ENCODE measurements at regions not wholly inside any gene's neighbourhood (a gene's known extent, or its start where the extent isn't known, plus 50 kb on each side); places are given as distances from the start of the nearest gene placed in this dataset.

DNA sequence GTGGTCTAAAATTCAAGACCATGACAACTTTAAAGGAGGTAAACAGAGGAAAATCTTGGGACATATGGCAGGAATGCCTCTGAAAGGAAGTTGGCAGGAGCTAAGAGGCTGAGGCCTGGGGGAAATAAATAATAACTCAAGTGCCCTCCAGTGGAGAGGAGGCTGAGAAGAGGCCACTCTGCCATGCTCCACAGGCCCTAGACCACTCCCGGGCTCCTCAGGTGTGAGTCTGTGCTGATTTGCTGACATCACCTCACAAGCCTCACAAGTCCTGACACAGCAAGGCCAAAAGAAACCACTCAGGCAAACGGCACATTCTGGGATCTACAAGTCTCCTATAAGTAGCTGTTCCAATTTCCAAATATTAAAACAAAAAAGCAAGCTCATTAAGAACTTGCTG, 91.0 kb upstream of the RIPOR2 start:
- Histone ChIP-seq H4K20me1 (ENCODE audit: control insufficient read depth, extremely low read depth, insufficient read depth, low read length) (no peaks in the 10 kb centered on the region), H3K36me3 (ENCODE audit: control insufficient read depth, insufficient read depth, low read length) (no peaks in the 10 kb centered on the region), H3K4me2 (ENCODE audit: extremely low read depth, insufficient read depth, low read length) (no peak overlapping the region), H3K4me3 (replicated peaks in 1 of 4; ENCODE audit: control extremely low read depth in 1 of 4, insufficient read depth in 1 of 4, low read depth in 3 of 4, low read length in 4 of 4) (no peak overlapping the region), H3K9ac (ENCODE audit: insufficient read depth, low read length) (no peak overlapping the region), H3K27ac (ENCODE audit: insufficient read depth, low read length) (no peak overlapping the region), H3K4me1 (ENCODE audit: control insufficient read depth, extremely low read depth, insufficient read depth, low read length) (no peaks in the 10 kb centered on the region), H3K27me3 (ENCODE audit: control insufficient read depth, insufficient read depth, low read length) (no peaks in the 10 kb centered on the region), H3K79me2 (ENCODE audit: control insufficient read depth, insufficient read depth, low read length) (no peaks in the 10 kb centered on the region), H3K9me3 (ENCODE audit: control insufficient read depth, insufficient read depth, low read depth, low read length) (no peaks in the 10 kb centered on the region), H2AFZ (ENCODE audit: low read length) (no peak overlapping the region)
- DNase-seq (ENCODE audit: low read depth in 2 of 2) = no peak
- no peak for TF ChIP-seq EZH2 (IDR thresholded peaks at IDR 0.05; ENCODE audit: low read length, missing control alignments)
- TF ChIP-seq, protein P1, sequence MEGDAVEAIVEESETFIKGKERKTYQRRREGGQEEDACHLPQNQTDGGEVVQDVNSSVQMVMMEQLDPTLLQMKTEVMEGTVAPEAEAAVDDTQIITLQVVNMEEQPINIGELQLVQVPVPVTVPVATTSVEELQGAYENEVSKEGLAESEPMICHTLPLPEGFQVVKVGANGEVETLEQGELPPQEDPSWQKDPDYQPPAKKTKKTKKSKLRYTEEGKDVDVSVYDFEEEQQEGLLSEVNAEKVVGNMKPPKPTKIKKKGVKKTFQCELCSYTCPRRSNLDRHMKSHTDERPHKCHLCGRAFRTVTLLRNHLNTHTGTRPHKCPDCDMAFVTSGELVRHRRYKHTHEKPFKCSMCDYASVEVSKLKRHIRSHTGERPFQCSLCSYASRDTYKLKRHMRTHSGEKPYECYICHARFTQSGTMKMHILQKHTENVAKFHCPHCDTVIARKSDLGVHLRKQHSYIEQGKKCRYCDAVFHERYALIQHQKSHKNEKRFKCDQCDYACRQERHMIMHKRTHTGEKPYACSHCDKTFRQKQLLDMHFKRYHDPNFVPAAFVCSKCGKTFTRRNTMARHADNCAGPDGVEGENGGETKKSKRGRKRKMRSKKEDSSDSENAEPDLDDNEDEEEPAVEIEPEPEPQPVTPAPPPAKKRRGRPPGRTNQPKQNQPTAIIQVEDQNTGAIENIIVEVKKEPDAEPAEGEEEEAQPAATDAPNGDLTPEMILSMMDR (conservative IDR thresholded peaks at IDR 0.05 in 1 of 2, IDR thresholded peaks at IDR 0.05 in 1 of 2; ENCODE audit: low read depth in 1 of 2, low read length in 2 of 2) = no peak

DNA sequence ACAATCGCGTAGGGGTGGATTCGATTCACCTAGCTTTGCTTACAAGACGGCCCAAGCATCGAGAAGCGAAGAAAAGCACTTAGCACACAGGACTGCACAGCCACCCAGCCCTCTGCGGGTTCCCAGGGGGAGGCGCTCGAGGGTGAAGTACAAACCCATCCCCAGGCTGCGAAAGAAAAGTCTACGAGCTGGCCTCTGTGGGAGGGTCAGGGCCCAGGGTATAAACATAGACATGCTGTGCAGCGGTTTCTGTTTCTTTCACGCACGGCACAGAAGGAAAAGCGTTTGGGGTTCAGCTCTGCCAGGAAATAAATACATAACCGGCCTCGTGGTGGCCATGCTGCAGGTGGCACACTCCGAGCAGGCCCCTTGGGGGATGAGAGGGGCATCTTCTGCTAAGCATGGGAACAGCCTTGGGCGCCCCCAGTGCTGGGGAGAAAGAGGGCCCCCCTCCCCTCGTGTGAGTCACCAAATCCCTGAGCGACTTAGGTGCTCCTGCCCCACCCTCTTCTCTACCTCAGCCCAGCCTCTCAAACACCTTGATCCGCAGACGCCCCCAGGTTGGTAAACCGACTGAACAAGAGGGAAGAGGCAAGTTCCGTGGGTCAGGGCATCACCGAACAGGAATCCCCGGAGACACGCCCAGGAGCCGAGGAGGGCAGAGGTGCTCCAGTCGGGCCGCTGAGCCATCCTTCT, 91.6 kb upstream of the RIPOR2 start:
- Histone ChIP-seq H4K20me1 (ENCODE audit: control insufficient read depth, extremely low read depth, insufficient read depth, low read length) (no peaks in the 10 kb centered on the region), H3K79me2 (ENCODE audit: control insufficient read depth, insufficient read depth, low read length) (no peaks in the 10 kb centered on the region), H3K27me3 (ENCODE audit: control insufficient read depth, insufficient read depth, low read length) (no peaks in the 10 kb centered on the region), H3K4me1 (ENCODE audit: control insufficient read depth, extremely low read depth, insufficient read depth, low read length) (no peaks in the 10 kb centered on the region), H3K9ac (ENCODE audit: insufficient read depth, low read length) (no peak overlapping the region), H2AFZ (ENCODE audit: low read length) (no peak overlapping the region), H3K27ac (ENCODE audit: insufficient read depth, low read length) (no peak overlapping the region), H3K4me2 (ENCODE audit: extremely low read depth, insufficient read depth, low read length) (no peak overlapping the region), H3K36me3 (ENCODE audit: control insufficient read depth, insufficient read depth, low read length) (no peaks in the 10 kb centered on the region), H3K9me3 (ENCODE audit: control insufficient read depth, insufficient read depth, low read depth, low read length) (no peaks in the 10 kb centered on the region), H3K4me3 (replicated peaks in 1 of 4; ENCODE audit: control extremely low read depth in 1 of 4, insufficient read depth in 1 of 4, low read depth in 3 of 4, low read length in 4 of 4) (no peak overlapping the region)
- TF ChIP-seq, protein P1 (conservative IDR thresholded peaks at IDR 0.05 in 1 of 2, IDR thresholded peaks at IDR 0.05 in 1 of 2; ENCODE audit: low read depth in 1 of 2, low read length in 2 of 2) = no peak
- no peak for TF ChIP-seq EZH2 (IDR thresholded peaks at IDR 0.05; ENCODE audit: low read length, missing control alignments)
- DNase-seq (ENCODE audit: low read depth in 2 of 2) = no peak

DNA sequence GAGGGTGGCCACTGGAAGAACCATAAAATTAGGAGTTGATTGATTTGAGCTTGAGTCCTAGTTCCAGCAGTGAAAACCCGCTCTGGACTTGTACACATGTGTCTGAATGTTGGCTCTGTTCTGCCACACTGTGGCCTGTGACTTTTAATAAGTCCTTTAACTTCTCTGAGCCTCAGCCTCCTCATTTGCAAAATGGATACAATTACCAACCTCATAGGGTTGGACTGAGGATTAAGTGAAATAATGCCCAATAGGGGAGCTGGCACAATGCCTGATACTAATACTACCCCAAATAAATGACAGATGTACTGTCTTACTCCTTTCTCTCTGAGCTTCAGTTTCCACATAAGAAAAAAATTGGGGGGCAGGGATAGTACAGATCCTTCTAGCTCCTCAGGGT, 92.6 kb upstream of the RIPOR2 start:
- Histone ChIP-seq H4K20me1 (ENCODE audit: control insufficient read depth, extremely low read depth, insufficient read depth, low read length) (no peaks in the 10 kb centered on the region), H3K4me3 (replicated peaks in 1 of 4; ENCODE audit: control extremely low read depth in 1 of 4, insufficient read depth in 1 of 4, low read depth in 3 of 4, low read length in 4 of 4) (no peak overlapping the region), H3K36me3 (ENCODE audit: control insufficient read depth, insufficient read depth, low read length) (no peaks in the 10 kb centered on the region), H2AFZ (ENCODE audit: low read length) (no peak overlapping the region), H3K4me1 (ENCODE audit: control insufficient read depth, extremely low read depth, insufficient read depth, low read length) (no peaks in the 10 kb centered on the region), H3K9ac (ENCODE audit: insufficient read depth, low read length) (no peak overlapping the region), H3K4me2 (ENCODE audit: extremely low read depth, insufficient read depth, low read length) (no peak overlapping the region), H3K9me3 (ENCODE audit: control insufficient read depth, insufficient read depth, low read depth, low read length) (no peaks in the 10 kb centered on the region), H3K27me3 (ENCODE audit: control insufficient read depth, insufficient read depth, low read length) (no peaks in the 10 kb centered on the region), H3K27ac (ENCODE audit: insufficient read depth, low read length) (no peak overlapping the region), H3K79me2 (ENCODE audit: control insufficient read depth, insufficient read depth, low read length) (no peaks in the 10 kb centered on the region)
- TF ChIP-seq, protein P1 (conservative IDR thresholded peaks at IDR 0.05 in 1 of 2, IDR thresholded peaks at IDR 0.05 in 1 of 2; ENCODE audit: low read depth in 1 of 2, low read length in 2 of 2) = no peak
- TF ChIP-seq EZH2 (IDR thresholded peaks at IDR 0.05; ENCODE audit: low read length, missing control alignments) = no peak
- DNase-seq (ENCODE audit: low read depth in 2 of 2) = no peak

Measured in fibroblast of lung (primary cell).